ENCODE measurements at regions not wholly inside any gene's neighbourhood (a gene's known extent, or its start where the extent isn't known, plus 50 kb on each side); places are given as distances from the start of the nearest gene placed in this dataset.

GRCh38 chr4:18641334-18641733 is 619.8 kb upstream of the LCORL start:
- H3K27ac ChIP-seq (ENCODE audit: low read depth in 2 of 2, low read length in 2 of 2) = no peak overlapping the region
- H3K4me1 ChIP-seq (ENCODE audit: control insufficient read depth in 2 of 3, insufficient read depth in 2 of 3, low read depth in 1 of 3, low read length in 3 of 3) = no peaks in the 10 kb centered on the region
- FAIRE-seq (no peak), DNase-seq (no peak)
- H3K36me3 ChIP-seq (ENCODE audit: control insufficient read depth in 2 of 3, insufficient read depth in 3 of 3, low read length in 3 of 3) = no peaks in the 10 kb centered on the region
- no peak overlapping the region for H3K4me3 ChIP-seq (ENCODE audit: low read length in 3 of 3)
- no peak overlapping the region for H3K9ac ChIP-seq (ENCODE audit: low read length in 3 of 3)
- no peaks in the 10 kb centered on the region for H3K27me3 ChIP-seq (ENCODE audit: control insufficient read depth, insufficient read depth, low read length)
- intact Hi-C loops (cut with DNase I) = no loop called here
- H3K9me3 ChIP-seq (ENCODE audit: control insufficient read depth in 2 of 3, insufficient read depth in 1 of 3, low read length in 3 of 3) = no peaks in the 10 kb centered on the region
- TF ChIP-seq CTCF (IDR thresholded peaks at IDR 0.05; ENCODE audit: borderline replicate concordance, extremely low read depth, insufficient read depth) = no peak

- H3K27me3 ChIP-seq (ENCODE audit: control insufficient read depth, insufficient read depth, low read length) = no peaks in the 10 kb centered on the region
- FAIRE-seq = no peak
- no peaks in the 10 kb centered on the region for H3K9me3 ChIP-seq (ENCODE audit: control insufficient read depth in 2 of 3, insufficient read depth in 1 of 3, low read length in 3 of 3)
- no peak overlapping the region for H3K27ac ChIP-seq (ENCODE audit: low read depth in 2 of 2, low read length in 2 of 2)
- TF ChIP-seq CTCF (IDR thresholded peaks at IDR 0.05; ENCODE audit: borderline replicate concordance, extremely low read depth, insufficient read depth) = no peak
- H3K4me3 ChIP-seq (ENCODE audit: low read length in 3 of 3) = no peak overlapping the region
- no peaks in the 10 kb centered on the region for H3K36me3 ChIP-seq (ENCODE audit: control insufficient read depth in 2 of 3, insufficient read depth in 3 of 3, low read length in 3 of 3)
- H3K9ac ChIP-seq (ENCODE audit: low read length in 3 of 3) = no peak overlapping the region
- no peak for DNase-seq
- H3K4me1 ChIP-seq (ENCODE audit: control insufficient read depth in 2 of 3, insufficient read depth in 2 of 3, low read depth in 1 of 3, low read length in 3 of 3) = no peaks in the 10 kb centered on the region
- intact Hi-C loops (cut with DNase I) = no loop called here
Measured at GRCh38 chr4:18638031-18638430, 616.5 kb upstream of the LCORL start.

GRCh38 chr4:18636001-18636585 is 614.5 kb upstream of the LCORL start:
- TF ChIP-seq CTCF (IDR thresholded peaks at IDR 0.05; ENCODE audit: borderline replicate concordance, extremely low read depth, insufficient read depth) = no peak
- intact Hi-C loops (cut with DNase I) = no loop called here

GRCh38 chr4:18635531-18635930 is 614.0 kb upstream of the LCORL start:
- Histone ChIP-seq H3K27me3 (ENCODE audit: control insufficient read depth, insufficient read depth, low read length) (no peaks in the 10 kb centered on the region), H3K4me1 (ENCODE audit: control insufficient read depth in 2 of 3, insufficient read depth in 2 of 3, low read depth in 1 of 3, low read length in 3 of 3) (no peaks in the 10 kb centered on the region), H3K4me3 (ENCODE audit: low read length in 3 of 3) (no peak overlapping the region), H3K9me3 (ENCODE audit: control insufficient read depth in 2 of 3, insufficient read depth in 1 of 3, low read length in 3 of 3) (no peaks in the 10 kb centered on the region), H3K9ac (ENCODE audit: low read length in 3 of 3) (no peak overlapping the region), H3K27ac (ENCODE audit: low read depth in 2 of 2, low read length in 2 of 2) (no peak overlapping the region), H3K36me3 (ENCODE audit: control insufficient read depth in 2 of 3, insufficient read depth in 3 of 3, low read length in 3 of 3) (no peaks in the 10 kb centered on the region)
- FAIRE-seq (no peak), DNase-seq (no peak)
- no peak for TF ChIP-seq CTCF (IDR thresholded peaks at IDR 0.05; ENCODE audit: borderline replicate concordance, extremely low read depth, insufficient read depth)
- intact Hi-C loops (cut with DNase I) = no loop called here

More at GRCh38 chr4:18636001-18636585, 614.5 kb upstream of the LCORL start:
- FAIRE-seq (no peak), DNase-seq (peak in 1 of 5 donors; percentile 19)
- Histone ChIP-seq H3K27ac (ENCODE audit: low read depth in 2 of 2, low read length in 2 of 2) (no peak overlapping the region), H3K9me3 (ENCODE audit: control insufficient read depth in 2 of 3, insufficient read depth in 1 of 3, low read length in 3 of 3) (no peaks in the 10 kb centered on the region), H3K36me3 (ENCODE audit: control insufficient read depth in 2 of 3, insufficient read depth in 3 of 3, low read length in 3 of 3) (no peaks in the 10 kb centered on the region), H3K4me1 (ENCODE audit: control insufficient read depth in 2 of 3, insufficient read depth in 2 of 3, low read depth in 1 of 3, low read length in 3 of 3) (no peaks in the 10 kb centered on the region), H3K4me3 (ENCODE audit: low read length in 3 of 3) (no peak overlapping the region), H3K9ac (ENCODE audit: low read length in 3 of 3) (no peak overlapping the region), H3K27me3 (ENCODE audit: control insufficient read depth, insufficient read depth, low read length) (no peaks in the 10 kb centered on the region)

All from kidney (tissue), 13 donors.